GM23248 (cell line): ENCODE measurements at regions not wholly inside any gene's neighbourhood (a gene's known extent, or its start where the extent isn't known, plus 50 kb on each side); places are given as distances from the start of the nearest gene placed in this dataset.

Source experiments
- EZH2 ChIP-seq: fragments of 200-600 bp; sonication (generic); IDR thresholded peaks from 2 replicates; pipeline ENCODE4 v1.6.1; 2018; ENCODE audit warnings: antibody characterized with exemption, mild to moderate bottlenecking; ENCODE audit not compliant: insufficient read depth, poor library complexity, severe bottlenecking
- EZH2phosphoT487 ChIP-seq: fragments of 200-600 bp; sonication (generic); IDR thresholded peaks from 2 replicates; pipeline ENCODE4 v1.6.1; 2018; ENCODE audit warnings: antibody characterized with exemption, moderate library complexity, mild to moderate bottlenecking, low read depth; ENCODE audit not compliant: insufficient read depth

DNA sequence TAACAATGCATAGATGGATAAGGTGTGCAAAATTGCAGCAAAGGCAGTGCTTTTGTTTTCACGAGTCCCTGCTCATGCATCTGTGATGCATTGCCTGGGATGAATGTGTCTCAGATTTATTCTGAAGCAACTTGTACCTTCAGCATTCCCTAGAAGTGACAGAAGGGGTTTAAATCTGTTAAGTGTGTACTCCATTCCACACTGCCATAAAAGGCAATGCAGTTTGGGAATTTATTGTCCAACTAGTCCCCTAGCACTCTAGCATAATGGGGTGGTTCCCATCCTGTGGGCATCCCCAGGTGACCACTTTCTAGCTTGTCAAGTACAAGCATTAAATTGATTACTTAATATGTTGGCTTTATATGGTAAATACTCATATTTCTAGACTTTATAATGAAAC lies 306.5 kb upstream of the CBLB start:
- no peak for TF ChIP-seq EZH2
- no peak for TF ChIP-seq EZH2phosphoT487
